GM18526 (cell line): ENCODE measurements at regions not wholly inside any gene's neighbourhood (a gene's known extent, or its start where the extent isn't known, plus 50 kb on each side); places are given as distances from the start of the nearest gene placed in this dataset.

Source experiments
- POLR2A ChIP-seq: IDR thresholded peaks from 3 replicates; pipeline ENCODE4 v1.6.1; 2011; ENCODE audit not compliant: insufficient read length; ENCODE audit errors: extremely low read depth

- TF ChIP-seq POLR2A = peak; percentile 93
Observed at GRCh38 chr9:40991741-40992471, 136.6 kb downstream of the FOXD4L6 start.

DNA sequence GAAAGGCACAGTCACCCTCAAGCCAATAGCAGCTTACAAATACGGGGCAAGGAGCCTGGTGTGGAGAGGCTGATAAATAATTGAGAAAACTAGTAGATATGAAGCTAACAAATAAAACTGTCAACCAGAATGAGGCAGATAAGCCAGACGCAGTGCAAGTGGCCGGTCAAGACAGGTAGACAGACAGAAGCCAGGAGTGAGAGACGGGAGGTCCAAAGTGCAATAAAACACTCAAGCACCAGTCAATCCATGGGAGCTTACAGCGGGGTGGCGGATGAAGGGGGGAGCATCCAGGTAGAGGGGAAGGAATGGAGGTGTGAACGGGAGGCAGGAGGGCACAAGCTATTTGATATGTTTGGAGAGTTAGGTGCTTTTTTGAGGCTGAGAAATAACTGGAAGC, 193.1 kb downstream of the FOXD4L6 start:
- TF ChIP-seq POLR2A = no peak

GRCh38 chr9:40928803-40929487, 199.5 kb downstream of the FOXD4L6 start:
- TF ChIP-seq POLR2A = no peak

DNA sequence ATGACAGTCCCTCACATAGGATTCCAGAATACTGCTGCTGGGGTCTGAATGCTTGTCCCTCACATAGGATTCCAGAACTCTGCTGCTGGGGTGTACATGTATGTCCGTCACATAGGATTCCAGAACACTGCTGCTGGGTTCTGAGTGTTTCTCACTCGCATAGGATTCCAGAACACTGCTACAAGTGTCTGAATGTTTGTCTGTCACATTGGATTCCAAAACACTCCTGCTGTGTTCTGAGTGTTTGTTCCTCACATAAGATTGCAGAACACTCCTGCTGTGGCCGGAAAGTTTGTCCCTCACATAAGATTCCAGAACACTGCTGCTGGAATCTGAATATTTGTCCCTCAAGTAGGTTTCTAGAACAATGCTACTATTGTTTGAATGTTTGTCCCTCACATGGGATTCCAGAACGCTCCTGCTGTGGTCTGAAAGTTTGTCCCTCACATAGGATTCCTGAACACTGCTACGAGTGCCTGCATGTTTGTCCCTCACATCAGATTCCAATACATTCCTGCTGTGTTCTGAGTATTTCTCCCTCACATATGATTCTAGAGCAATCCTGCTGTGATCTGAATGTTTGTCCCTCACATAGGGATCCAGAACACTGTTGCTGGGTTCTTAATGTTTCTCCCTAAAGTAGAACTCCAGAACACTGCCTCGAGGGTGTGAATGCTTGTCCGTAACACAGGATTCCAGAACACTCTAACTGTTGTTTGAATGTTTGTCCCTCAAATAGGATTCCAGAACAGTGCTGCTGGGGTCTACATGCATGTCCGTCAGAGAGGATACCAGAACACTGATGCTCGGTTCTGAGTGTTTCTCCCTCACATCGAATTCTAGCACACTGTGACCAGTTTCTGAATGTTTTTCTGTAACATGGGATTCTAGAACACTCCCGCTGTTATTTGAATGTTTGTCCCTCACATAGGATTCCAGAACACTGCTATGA, 200.4 kb downstream of the FOXD4L6 start:
- TF ChIP-seq POLR2A = no peak

DNA sequence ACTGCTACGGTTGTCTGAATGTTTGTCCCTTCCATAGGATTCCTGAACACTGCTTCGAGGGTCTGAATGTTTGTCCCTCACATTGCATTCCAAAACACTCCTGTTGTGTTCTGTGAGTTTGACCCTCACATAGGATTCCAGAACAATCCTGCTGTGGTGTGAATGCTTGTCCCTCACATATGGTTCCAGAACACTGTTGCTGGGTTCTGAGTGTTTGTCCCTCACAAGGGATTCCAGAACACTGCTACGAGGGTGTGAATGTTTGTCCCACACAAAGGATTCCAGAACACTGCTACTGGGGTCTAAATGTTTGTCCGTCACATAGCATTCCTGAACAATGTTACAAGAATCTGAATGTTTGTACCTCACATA, 201.2 kb downstream of the FOXD4L6 start:
- TF ChIP-seq POLR2A = no peak

DNA sequence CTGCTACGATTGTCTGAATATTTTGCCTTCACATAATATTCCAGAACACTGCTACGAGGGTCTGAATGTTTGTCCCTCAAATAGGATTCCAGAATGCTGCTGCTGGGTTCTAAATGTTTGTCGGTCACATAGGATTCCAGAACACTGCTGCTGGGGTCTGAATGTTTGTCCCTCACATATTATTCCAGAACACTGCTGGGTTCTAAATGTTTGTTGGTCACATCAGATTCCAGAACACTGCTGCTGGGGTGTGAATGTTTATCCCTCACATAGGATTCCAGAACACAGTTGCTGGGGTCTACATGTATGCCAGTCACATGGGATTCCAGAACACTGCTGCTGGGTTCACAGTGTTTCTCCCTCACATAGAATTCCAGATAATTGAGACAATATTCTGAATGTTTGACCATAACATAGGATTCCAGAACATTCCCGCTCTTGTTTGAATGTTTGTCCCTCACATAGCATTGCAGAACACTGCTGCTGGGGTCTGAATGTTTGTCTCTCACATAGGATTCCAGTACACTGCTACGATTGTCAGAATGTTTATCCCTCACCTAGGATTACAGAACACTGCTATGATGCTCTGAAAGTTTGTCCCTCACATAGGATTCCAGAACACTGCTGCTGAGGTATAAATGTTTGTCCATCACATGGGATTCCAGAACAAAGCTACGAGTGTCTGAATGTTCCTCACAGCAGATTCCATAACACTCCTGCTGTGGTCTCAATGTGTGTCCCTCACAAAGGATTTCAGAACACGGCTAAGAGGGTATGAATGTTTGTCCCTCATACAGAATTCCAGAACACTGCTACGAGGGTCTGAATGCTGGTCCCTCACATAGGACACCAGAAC, 201.8 kb downstream of the FOXD4L6 start:
- no peak for TF ChIP-seq POLR2A

DNA sequence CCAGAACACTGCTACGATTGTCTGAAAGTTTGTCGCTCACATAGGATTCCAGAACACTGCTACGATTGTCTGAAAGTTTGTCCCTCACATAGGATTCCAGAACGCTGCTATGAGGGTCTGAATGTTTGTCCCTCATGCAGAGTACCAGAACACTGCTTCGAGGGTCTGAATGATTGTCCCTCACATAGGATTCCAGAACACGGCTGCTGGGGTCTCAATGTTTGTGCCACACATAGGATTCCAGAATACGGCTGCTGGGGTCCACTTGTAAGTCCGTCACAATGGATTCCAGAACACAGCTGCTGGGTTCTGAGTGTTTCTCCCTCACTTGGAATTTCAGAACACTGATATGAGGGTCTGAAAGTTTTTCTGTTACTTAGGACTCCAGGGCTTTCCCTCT, 203.3 kb downstream of the FOXD4L6 start:
- TF ChIP-seq POLR2A = no peak

GRCh38 chr9:40914772-40915659, 213.5 kb downstream of the FOXD4L6 start:
- no peak for TF ChIP-seq POLR2A

GRCh38 chr9:40913928-40914673, 214.4 kb downstream of the FOXD4L6 start:
- TF ChIP-seq POLR2A = no peak

- no peak for TF ChIP-seq POLR2A
Observed at GRCh38 chr9:40913096-40913719, 215.3 kb downstream of the FOXD4L6 start.

DNA sequence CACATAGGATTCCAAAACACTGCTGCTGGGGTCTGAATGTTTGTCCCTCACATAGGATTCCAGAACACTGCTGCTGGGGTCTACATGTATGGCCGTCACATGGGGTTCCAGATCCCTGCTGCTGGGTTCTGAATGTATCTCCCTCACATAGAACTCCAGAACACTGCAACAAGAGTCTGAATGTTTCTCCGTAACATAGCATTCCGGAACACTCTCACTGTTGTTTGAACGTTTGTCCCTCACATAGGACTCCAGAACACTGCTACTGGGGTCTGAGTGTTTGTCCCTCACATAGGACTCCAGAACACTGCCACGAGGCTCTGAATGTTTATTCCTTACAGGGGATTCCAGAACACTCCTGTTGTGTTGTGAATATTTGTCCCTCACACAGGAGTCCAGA, 216.8 kb downstream of the FOXD4L6 start:
- no peak for TF ChIP-seq POLR2A

GRCh38 chr9:40909821-40910220, 218.7 kb downstream of the FOXD4L6 start:
- no peak for TF ChIP-seq POLR2A
